ENCODE measurements at regions not wholly inside any gene's neighbourhood (a gene's known extent, or its start where the extent isn't known, plus 50 kb on each side); places are given as distances from the start of the nearest gene placed in this dataset.
"Not testable (repeated sequence)": the region's sequence is repeated elsewhere in the genome, so short reads cannot be mapped to it uniquely, and the experiment has no call there.

DNA sequence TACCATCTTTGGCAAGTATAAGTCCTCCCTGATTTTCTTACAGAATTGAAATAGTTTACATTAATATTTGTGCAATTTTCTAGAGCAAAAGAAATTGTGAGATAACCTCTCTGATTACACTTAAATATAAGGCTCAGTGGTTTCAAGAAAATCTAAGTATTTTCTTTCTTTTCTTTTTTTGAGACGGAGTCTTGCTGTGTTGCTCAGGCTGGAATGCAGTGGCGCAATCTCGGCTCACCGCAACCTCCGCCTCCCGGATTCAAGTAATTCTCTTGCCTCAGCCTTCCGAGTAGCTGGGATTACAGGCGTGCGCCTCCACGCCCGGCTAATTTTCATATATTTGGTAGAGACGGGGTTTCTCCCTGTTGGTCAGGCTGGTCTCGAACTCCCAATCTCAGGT is 813.9 kb upstream of the SLC10A2 start:
- not testable (repeated sequence) for TF ChIP-seq EZH2 (IDR thresholded peaks at IDR 0.05; ENCODE audit: insufficient read depth, poor library complexity, severe bottlenecking); EZH2phosphoT487 (IDR thresholded peaks at IDR 0.05; ENCODE audit: insufficient read depth, low read depth)
